ENCODE measurements at regions not wholly inside any gene's neighbourhood (a gene's known extent, or its start where the extent isn't known, plus 50 kb on each side); places are given as distances from the start of the nearest gene placed in this dataset.

DNA sequence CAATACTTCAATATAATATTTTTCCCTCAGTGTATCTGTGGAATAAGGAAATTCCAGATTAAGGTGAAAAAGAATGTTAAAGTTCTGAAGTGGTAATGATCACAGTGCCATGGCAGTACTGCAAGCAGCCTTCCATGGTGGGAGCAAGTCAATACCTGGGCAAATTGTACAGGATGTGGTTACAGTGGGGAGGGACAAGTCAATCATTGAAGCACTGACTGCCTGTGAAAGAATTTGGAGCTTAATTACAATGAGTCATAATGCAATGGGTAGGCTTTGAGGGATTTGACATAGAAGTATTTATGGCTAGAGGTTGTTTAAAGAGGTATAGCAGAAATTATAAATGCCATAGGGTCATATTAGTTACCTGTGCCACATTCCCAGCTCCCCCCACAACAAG lies 786.5 kb upstream of the ACO1 start:
- DNase-seq = no peak

DNA sequence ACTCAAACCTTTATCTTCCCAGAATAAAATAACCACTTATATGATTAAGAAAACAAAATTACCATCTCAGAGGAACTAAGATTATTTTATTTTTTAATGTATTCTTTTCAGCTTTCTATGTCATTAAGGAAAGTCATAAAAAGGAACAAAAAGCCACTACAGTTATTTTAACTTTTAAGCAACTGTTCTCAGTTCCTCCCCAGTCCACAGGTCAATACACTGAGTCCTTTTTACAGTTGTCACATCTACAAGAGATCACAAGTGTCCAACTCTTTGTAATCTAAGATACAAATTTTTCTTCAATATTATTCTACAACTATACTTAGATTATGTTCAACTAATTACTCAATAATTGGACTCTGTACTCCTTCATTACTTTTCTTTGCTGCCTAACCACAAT lies 782.8 kb upstream of the ACO1 start:
- no peak for DNase-seq

DNA sequence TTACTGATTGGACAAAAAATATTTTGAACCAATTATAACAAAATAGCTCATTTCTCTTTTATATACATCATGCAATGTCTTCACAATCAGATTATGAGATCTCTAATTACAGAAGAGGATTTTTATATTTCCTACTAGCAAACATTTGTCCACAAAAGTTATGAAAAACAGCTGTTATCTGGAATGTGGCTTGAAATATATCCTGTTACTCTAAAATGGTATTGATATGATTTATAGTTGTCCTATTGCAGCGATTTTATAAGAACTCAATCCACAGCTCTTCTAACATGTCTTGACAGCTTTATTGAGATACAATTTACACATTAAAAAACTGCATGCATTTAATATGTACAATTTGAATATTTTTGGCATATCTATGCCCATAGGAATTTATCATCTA lies 779.9 kb upstream of the ACO1 start:
- no peak for DNase-seq

DNA sequence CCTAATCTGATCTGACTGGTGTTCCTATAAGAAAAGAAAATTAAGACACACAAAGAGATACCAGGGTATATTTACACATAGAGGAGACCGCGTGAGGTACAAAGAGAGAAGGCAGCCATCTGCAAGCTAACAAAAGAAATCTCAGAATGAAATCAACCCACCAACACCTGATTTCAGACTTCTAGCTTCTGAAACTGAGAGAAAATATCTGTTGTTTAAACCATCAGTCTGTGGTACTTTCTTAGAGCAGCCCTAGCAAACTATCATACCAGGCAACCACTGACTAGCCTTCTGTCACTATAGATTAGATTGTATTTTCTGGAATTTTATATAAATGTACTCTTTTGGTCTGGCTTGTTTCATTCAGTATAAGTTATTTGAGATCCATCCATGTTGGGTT lies 779.3 kb upstream of the ACO1 start:
- DNase-seq = no peak

DNA sequence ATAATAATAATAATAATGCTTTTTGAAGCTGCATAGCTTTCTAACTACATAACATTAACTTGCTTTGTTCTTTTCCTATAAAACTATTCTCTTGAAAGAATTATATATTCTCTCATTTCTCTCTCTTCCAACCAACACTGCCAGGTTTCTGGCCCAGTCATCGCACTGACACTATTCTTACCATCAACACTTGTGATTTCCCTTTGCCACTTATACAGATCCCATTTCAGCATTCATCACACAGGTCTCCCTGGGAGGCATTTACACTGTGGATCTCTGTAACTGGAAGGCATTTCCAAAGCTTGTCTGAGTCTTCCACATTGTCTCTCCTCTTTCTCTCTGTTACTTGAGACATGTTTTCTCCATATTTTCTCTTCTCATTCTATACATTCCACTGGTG lies 777.8 kb upstream of the ACO1 start:
- no peak for DNase-seq

DNA sequence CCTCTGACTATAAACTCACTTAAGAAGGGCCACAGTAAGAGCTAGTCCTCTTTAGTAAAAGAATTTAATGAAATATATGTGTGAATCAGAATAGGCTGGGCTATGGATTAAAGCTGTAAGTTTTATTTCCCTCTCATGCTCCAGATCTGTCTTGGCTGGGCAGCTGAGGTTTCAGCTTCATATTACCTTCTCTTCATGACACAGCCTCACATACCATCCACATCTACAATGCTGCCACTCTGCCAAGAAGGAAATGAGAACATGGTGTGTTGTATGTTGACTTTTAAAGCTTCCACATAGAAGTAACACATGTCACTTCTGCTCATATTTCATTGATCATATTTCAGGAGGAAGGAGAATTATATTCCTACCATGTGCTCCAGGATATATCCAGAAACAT lies 776.0 kb upstream of the ACO1 start:
- no peak for DNase-seq

DNA sequence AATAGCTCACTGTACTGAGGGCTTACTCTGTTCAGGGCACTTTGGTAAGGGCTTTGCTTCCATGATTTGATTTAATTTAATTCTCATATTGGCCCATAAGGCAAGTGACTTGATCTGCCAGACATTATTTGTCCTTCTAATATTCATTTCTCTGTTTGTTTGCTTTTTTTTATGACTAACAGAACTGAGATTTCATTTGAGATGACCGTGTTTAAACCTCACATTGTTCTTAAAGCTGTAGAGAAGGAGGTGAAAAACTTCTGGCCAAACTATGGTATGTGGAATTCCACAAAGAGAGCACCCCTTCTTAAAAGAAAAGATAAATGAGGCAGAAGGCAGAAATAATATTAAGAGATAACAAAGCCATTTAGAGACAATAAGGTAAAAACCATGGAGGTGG lies 775.6 kb upstream of the ACO1 start:
- DNase-seq = no peak

DNA sequence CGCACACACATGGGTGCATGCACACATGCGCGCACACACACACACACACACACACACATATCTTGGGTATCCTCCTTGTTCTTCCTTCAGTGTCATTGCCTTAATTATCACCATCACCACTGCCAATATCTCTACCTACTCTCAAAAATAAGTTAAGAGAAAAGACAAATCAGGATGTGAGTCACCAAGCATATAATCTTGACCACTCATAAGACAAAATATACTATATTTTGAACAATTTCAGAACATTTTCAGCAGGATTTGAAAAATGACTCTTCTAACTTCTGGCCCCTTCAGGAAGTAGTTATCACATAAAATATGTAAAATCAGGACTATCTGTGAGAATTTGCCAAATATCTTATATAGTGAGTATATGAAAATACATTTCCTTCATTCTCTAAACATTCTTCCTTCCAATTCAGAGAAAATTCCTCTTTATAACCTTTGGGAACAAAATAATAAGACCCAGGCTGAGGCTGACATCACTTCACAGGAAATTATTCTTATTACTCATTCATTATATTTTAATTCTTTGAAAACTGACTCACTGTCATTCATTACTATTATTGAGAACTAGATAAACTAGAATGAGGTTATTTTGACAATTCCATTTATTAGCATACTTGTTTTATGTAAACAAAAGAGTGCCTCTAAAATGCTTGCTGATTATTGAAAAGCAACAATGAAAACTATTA lies 772.0 kb upstream of the ACO1 start:
- no peak for DNase-seq

DNA sequence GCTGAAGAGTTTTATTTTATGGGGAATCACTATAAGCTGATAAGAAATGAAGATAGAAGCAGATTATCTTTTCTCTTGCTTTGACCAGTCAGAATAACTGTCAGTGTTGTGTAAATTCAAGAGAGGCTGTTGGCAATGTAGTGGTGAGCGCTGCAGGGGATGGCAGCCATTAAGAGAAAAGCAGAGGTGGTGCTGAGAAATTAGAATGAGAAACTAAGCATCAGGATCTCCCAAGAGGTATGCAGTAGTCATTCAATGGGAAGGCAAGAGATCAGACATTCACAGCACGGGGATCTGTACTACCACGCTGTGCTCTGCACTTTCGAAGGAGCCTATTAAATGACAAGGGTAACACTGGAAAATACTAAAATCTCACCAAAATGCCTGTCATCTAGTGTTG lies 768.5 kb upstream of the ACO1 start:
- DNase-seq = no peak

DNA sequence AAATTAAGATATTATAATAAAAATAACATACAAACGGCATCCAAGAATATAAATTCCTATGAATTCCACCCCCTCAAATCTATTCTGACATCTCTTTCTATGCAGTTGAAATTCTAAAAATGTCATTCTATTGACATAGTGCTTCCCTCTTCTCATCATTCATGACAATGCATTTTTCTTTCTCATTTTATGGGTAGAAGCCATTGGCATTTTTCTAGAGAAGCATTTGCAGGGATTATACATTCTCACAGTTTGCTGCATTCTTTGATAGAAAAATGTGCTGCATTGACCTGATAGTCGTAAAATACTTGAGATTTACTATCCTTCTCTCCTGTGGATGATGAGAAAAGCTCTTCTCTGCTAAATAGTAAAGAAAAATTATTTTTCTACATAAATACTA lies 760.9 kb upstream of the ACO1 start:
- DNase-seq = no peak

DNA sequence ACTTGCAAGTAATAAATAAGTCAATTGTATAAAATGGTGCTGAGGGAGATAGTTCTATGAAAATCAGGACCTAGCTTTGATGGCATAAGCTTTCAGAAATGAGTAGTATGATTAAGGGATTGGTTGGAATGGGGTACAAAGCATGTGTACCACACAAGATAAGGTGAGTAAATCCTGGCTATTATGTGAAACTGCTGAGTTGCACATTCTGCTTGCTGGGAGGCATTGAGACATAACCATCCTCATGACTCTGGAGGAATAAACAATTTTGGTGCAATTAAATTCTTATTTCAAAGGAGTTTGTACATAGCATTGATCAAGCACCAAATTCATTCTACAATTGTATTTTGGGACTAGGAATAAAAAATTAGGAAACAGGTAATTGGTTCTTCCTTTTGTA lies 755.2 kb upstream of the ACO1 start:
- DNase-seq = no peak

DNA sequence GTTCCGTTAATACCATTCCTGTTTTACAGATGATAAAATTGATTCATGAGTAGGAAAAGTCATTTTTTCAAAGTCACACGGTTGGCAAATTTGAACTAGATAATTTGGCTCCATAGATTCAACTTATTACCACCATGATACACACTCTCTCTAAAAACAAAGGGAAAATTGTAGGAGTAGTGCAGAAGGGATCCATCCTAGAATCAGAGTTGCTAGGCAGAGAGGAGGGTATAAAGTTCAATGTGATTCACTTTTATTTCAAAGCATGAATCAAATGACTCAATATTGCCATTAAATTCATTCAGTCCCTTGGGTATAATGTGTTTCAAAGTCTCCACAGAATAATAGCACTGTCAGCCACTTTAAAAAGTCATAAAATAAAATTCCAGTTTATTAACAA lies 747.2 kb upstream of the ACO1 start:
- DNase-seq = no peak

DNA sequence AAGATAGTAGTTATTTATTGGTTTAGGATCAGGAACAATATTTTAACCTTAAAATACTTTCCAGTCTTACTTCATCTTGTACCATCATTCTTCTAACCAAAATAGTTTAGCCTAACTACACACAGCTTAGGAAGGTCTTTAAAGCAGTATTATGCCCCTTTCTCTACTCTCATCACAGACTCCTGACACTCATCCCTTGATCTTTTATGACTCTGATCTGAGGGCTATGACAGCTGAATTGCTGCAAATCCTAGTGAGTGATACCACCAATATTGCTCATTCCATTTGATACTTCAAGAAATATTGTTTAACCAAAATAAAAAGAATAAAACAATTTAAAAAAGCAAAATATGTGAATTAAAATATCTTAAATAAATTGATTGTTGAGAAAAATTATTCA lies 746.6 kb upstream of the ACO1 start:
- no peak for DNase-seq

DNA sequence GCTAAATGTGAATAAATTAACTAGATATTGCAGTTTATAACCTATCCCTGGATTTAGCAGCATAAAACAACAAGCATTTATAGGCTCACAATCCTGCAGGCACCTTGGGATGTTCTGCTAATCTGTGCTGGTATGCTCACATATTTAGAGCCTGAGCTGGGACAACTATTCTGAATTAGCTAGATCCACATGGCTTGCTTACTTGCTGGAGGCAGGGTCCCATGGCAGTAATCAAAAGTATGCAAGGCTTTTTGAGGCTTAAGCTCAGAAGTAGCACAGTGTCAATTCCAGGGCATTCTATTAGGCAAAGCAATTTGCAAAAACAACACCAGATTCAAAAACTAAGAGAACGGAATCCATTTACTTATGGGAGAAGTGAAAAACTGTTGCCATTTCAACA lies 745.0 kb upstream of the ACO1 start:
- no peak for DNase-seq

DNA sequence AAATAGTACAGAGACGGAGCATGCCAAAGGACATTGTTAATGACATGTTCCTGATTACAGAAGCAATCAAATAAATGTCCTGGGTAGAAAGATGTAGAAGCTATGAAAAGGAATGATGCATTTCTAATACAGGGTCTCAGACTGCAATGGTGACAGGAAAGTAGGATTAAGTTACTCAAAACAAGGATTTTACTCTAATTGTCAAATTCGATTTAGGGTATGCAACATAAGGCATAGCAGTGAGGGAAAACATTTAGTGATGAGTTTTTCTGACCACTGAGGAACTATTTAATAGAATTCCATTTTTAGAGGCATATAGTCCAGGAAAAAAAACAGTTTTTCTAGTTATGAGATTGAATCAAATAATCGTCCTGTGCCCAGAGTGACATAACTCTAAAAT lies 715.1 kb upstream of the ACO1 start:
- no peak for DNase-seq

DNA sequence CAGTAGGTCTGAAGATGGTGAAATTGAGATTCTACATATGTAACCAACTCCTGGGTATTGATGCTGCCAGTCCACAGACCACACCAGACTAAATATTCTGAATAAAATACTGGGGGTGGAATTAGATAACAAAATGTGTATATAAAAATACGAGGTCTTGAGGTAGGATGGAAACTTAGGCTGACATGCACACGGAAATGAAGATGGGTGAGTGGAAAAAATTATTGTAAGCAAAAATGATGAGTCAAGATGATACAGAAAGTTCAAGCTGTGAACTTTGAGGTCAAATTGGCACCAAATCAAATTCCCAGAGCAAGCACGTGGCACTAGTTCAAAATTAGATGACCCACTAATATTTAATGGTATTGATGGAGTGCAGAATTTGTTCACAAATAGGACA lies 713.4 kb upstream of the ACO1 start:
- DNase-seq = no peak

DNA sequence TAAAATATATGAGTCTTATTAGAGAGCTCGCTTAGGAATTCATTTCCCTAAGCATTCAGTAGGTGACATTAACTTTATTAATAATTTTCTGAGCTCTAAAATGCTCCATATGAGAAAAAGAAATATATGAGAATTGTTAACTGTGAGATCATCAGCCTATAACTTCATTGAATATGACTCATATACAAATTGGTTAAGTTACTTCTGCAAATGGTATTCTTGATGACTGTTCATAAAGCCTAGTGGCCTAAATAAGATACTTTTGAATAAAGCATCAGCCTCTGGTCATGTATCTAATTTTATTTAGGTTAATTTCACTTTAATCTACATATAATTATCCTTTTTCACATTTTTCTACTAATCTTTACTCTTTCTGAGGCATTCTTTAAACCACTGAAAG lies 710.2 kb upstream of the ACO1 start:
- DNase-seq = no peak

DNA sequence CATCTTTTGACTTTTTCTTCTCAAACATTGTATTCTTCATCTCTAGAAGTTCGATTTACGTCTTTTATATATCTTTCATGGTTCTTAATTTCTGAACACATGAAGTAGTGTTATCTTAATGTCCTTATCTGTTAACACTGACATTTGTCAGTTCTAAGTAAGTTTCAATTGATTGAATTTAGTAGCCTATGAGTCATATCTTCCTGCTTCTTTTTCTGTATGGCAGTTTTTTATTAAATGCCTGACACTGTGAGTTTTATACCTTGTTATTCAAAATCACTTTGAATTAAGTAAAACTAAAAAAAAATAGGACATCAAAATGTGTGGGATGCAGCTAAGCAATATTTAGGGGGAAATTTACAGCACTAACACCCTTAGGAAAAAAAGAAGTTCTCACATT lies 707.0 kb upstream of the ACO1 start:
- no peak for DNase-seq

DNA sequence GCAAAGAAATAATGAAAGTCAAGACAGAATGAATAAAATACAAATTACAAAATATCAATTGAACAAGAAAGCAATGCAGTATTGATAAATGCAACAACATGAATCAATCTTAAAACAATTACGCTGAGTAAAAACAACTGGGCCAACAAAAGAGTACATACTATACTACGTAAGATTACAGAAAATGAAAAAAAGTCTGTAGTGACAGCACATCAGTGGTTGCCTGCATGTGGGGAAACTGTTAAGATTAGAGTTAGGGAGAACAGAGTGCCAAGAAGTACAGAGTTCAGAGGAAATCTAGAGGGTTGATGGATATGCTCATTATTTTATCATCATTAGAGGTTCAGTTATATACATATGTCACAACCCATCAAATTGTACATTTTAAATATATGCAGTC lies 706.6 kb upstream of the ACO1 start:
- no peak for DNase-seq

DNA sequence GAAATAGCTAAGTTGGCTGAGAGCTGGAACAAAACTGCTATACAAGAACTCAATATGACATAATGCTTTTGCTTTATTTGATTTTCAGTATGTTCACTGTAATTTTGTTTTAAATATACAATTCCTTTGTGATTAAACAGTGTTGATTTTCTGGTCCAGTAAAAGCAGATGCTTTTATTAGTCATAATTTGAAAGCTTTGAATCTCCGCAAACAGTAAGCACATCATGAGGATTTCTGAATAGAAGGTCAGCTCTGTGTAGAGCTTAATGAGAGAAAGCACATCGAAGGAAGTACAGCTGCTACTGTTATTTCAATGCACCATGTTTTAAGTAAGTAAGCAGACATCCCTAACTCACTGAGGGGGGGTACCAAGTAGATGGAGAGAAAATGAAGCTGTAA lies 701.3 kb upstream of the ACO1 start:
- DNase-seq = no peak

DNA sequence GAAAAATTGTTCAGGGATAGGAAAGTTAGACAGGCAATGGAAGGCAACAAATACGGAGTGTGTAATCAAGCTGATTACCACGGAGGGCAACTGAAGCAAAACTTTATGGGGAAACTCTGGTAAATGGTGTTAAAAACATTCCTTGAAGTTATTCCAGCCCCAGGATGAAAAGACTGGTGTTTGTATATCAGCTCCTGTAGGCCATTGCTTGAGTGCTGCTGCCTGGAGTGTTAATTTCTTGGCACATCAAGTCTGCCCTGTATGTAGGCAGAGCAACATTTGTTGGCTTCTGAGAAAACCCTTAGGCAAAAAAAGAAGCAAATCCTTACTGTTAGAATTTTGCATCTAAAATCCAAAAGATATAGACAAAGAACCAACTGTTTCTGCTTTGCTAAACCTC lies 686.5 kb upstream of the ACO1 start:
- no peak for DNase-seq

DNA sequence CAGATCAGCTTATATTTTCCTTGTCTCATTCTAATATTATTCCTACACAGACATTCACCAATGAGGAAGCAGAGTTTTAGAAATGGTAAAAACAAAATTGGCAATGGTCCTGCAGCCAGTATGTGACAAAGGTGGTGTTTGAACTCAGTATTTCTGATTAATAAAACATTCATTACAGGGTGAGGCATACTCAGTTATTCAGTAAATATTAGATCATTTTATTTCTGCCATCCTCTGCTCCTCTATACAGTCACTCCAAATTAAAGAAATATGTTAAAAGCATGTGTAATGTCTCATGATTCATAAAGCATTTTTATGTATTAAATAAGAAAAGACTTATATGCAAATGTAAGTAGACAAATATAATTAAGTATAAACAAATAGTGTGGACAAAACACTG lies 684.6 kb upstream of the ACO1 start:
- DNase-seq = no peak

DNA sequence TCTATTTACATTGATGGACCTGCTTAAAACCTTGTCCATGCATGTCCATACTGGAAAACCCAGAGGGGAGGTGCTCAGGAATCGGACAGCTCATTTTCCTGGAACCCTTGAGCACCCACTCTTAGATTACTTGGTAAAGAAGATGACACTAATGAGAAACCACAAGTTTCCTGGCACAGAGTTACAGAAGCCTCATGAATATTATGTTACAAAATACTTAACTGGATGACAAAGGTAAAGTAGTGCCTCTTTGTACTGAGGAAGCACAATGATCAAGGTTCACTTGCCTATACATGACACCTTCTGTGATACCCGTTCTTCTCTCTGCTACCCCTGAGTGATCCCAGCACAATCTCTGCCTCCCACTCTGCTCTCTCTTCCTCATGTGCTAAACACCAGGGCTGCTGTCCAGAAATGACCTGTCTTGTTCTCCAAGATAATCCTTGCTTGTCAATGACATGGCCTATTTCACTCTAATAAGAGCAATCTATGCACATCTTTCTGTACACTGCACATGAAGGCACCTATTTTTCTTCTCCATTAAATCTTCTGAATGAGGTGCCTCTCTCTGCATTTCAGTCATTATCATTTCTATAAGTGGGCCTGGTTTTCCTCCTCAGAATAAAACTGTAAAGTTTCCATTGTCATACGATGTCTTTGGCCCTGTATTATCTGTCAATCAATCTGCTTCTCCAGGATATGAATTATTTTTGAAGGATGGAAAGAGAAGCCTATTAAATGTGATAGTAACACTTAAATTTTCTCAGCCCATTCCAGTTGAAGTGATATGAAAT lies 684.0 kb upstream of the ACO1 start:
- DNase-seq = no peak

DNA sequence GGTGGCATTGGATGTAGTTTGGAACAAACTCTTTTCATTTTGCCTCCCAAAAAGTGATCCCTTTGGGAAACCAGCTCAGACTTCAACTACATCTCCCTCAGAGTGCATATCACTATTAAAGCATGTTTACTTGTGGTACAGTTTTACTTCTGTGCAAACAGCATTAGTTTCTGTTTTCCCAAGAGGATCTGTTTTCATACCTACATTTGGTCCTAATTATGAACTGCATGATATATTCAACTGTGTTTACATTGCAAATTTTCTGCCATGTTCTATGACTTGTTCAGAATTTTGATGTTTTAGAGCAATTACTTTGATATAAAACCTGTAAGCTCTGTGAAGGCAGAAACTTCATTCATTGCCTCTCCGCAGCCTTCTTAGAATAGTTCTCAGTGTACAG lies 681.5 kb upstream of the ACO1 start:
- no peak for DNase-seq

Data from nucleus accumbens (tissue), 56 donors.